GM21576 (cell line): ENCODE measurements at regions not wholly inside any gene's neighbourhood (a gene's known extent, or its start where the extent isn't known, plus 50 kb on each side); places are given as distances from the start of the nearest gene placed in this dataset.

Experiments
- ATAC-seq: cut with Tn5 transposase; IDR thresholded peaks from one replicate; pipeline ENCODE4 v1.9.1; 2021; ENCODE audit warnings: mild to moderate bottlenecking, moderate library complexity; ENCODE audit not compliant: unreplicated experiment

- ATAC-seq, result no peak
Measured at GRCh38 chr7:108686494-108686893, 116.8 kb downstream of the DNAJB9 start.

- no peak for ATAC-seq
Measured at GRCh38 chr7:108697254-108697653, 127.6 kb downstream of the DNAJB9 start.

GRCh38 chr7:108711611-108712010 lies 141.9 kb downstream of the DNAJB9 start:
- ATAC-seq, result no peak

GRCh38 chr7:108716783-108717182 lies 147.1 kb downstream of the DNAJB9 start:
- no peak for ATAC-seq

GRCh38 chr7:108717781-108718180 lies 148.1 kb downstream of the DNAJB9 start:
- ATAC-seq, result no peak

- no peak for ATAC-seq
Measured at GRCh38 chr7:108719631-108720030, 150.0 kb downstream of the DNAJB9 start.

- ATAC-seq, result no peak
Measured at GRCh38 chr7:108722561-108722960, 152.9 kb downstream of the DNAJB9 start.

GRCh38 chr7:108723381-108723814 lies 153.7 kb downstream of the DNAJB9 start:
- no peak for ATAC-seq

- ATAC-seq, result no peak
Measured at GRCh38 chr7:108724251-108725100, 154.8 kb downstream of the DNAJB9 start.

GRCh38 chr7:108735814-108736213 lies 166.1 kb downstream of the DNAJB9 start:
- ATAC-seq, result no peak

- ATAC-seq, result no peak
Measured at GRCh38 chr7:108736221-108736891, 166.7 kb downstream of the DNAJB9 start.

GRCh38 chr7:108770981-108771745 lies 201.5 kb downstream of the DNAJB9 start:
- ATAC-seq, result no peak

- no peak for ATAC-seq
Measured at GRCh38 chr7:108771853-108772252, 202.2 kb downstream of the DNAJB9 start.

GRCh38 chr7:108777966-108778365 lies 208.3 kb downstream of the DNAJB9 start:
- ATAC-seq, result no peak

- no peak for ATAC-seq
Measured at GRCh38 chr7:108789451-108789850, 219.8 kb downstream of the DNAJB9 start.

GRCh38 chr7:108794466-108794865 lies 224.8 kb downstream of the DNAJB9 start:
- ATAC-seq, result no peak

- ATAC-seq, result no peak
Measured at GRCh38 chr7:108802650-108803049, 233.0 kb downstream of the DNAJB9 start.

GRCh38 chr7:108805808-108806397 lies 236.2 kb downstream of the DNAJB9 start:
- ATAC-seq, result no peak

- ATAC-seq, result no peak
Measured at GRCh38 chr7:108808549-108809266, 239.0 kb downstream of the DNAJB9 start.

- no peak for ATAC-seq
Measured at GRCh38 chr7:108809356-108809755, 239.7 kb downstream of the DNAJB9 start.
